Sciatic nerve (tissue), 2 donors: ENCODE measurements at regions not wholly inside any gene's neighbourhood (a gene's known extent, or its start where the extent isn't known, plus 50 kb on each side); places are given as distances from the start of the nearest gene placed in this dataset.

Source experiments
- ATAC-seq: fragments of 200-7000 bp; cut with Tn5 transposase; one replicate; pipeline ENCODE4 v1.9.1; 2020; ENCODE audit warnings: mild to moderate bottlenecking, moderate library complexity
- DNase-seq: peaks from one replicate; pipeline ENCODE4 v3.0.0-alpha.2; 2020; ENCODE audit warnings: low spot score
- intact Hi-C: fragments of 100-400 bp; cut with DNase I; formaldehyde crosslinking; loops from one replicate; pipeline ENCODE4 v1.14.2; 2022
- donor health status: DM: no; HTN: no; CAD: no.
- donor health status: DM: no; HTN: no; CAD: no.

DNA sequence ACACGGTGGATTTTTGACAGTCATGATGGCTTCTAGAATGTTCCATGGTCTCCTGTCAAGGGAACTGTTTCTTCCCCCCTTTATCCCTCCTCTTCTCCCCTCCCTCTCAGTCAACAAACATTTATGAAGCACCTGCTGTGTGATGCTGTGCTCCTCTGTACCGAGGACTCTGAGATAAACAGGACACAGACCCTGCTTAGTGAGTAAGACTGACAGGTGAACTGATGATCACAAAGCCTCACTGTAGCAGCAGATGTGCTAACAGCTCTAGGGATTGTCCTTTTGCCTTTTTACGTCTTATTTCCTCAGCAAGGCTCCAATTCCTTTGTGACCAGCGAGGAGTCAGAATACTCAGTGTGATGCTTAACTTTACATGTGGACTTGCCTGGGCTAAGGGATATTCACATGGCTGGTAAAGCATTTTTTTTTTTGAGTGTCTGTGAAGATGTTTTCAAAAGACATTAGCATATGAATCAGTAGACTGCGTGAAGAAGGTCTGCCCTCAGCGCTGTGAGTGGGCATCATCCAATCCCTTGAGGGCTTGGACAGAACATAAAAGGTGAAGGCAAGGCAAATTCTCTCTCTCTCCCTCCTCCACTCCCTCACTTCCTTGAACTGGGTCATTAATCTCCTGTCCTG lies 170.1 kb downstream of the ADRA2A start:
- DNase-seq: no peak

DNA sequence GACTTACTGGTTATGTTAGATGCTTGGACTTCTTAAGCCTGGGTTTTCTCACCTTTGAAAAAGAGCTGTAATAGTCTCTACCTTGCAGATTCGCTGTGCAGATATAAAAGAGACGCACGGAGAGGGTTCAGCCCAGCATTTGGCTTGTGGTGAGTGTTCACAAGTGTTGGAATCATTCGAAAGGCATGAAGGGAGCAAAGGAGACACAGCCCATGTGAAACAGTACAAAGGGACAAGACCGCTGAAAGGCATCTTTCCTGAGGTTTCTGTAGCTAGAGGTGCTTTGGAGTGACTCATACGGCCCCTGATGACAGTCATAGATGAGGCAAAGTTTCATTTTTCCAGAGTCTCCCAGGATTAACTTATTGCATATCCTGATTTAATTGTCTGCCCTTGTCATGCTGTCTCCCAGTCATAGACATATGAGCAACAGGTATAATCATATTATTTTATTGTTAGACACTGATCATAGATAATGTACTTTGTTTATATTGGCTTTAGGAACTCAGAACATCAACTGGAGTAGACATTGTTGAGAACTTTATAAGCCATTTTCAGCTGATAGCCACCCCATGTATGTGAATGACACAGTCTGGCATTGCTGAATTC lies 171.1 kb downstream of the ADRA2A start:
- DNase-seq (no peak), ATAC-seq (no peak)
- intact Hi-C loops: no loop called here

More for the DNA sequence above, 170.1 kb downstream of the ADRA2A start:
- no peak for ATAC-seq
- intact Hi-C loops: no loop called here

DNA sequence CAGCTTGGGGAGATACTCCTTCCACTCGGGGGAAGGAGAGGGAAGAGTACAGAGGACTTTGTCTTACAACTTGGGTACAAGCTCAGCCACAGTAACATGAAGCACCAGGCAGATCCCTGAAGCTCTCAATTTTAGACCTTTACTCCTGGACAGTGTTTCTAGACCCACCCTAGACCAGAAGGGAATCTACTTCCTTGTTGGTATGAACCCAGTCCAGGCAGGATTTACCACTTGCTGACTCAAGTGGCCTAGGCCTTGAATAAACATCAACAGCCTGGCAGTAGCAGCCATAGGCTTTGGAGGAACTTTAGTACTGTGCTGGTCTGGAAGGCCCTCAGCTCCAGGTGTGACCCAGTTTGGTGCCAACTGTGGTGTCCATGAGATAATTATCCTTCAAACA lies 173.1 kb downstream of the ADRA2A start:
- intact Hi-C loops: no loop called here
- ATAC-seq (no peak), DNase-seq (no peak)

DNA sequence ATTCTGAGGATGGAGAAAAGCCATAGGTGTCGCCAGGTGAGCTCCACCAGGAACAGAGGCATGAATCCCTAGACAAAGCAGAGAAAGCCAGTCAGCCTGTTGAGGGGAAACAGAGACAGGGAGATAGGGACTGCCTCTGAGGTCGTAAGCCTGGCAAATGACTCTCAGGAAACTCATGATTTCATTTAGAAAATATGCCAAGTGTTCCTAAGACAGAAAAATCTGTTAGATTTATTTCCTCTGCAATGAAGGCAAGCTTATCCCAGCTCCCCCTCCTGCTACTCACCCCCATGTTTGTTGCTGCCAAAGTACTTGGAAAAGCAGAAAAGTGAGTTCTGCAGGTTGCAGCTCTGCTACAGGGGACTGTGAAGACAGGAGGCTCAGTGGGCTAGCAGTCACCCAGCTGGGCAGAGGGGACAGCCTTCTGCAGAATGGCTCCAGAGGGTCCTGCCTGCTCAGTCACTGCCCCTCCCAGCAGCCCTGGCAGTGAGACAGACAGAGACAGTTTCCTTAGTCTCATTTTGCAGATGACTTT lies 184.3 kb downstream of the ADRA2A start:
- DNase-seq (no peak), ATAC-seq (no peak)
- intact Hi-C loops: no loop called here

DNA sequence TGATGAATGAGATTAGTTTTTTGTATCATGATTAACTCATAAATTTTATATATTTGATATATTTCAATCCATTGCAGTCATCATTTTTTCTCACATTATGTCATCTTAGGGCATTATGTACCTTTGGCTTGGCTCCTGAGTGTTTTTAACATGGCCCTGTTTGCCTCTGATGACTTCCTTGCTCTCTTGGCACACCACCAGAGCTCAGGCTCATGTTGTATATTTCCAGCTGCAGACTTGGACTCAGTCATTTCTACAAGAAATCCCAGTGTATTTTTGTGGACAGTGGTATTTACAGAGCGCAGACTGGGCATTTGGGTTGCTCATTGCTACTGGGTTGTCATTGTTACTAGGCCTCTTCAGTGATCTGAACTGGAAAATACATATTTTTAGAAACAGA lies 188.5 kb downstream of the ADRA2A start:
- DNase-seq (no peak), ATAC-seq (no peak)
- intact Hi-C loops: no loop called here

DNA sequence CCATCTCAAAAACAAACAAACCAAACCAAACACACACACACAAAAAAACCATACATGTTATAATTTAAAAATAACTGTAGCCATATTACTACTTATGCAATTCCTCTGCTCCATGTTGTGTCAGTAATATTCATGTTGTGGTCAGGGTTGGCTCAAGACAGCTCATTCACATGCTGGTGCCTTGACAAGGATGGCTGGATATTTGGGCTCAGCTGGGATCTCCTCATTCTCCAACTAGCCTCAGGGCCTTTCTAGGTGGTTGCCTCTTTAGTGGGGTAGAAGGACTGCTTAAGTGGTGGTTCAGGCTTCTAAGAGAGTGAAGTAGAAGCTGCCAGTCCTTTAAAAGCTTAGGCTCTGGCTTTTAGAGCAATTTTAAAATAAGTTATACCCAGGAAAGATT lies 189.3 kb downstream of the ADRA2A start:
- intact Hi-C loops: no loop called here
- no peak for ATAC-seq
- DNase-seq: no peak

DNA sequence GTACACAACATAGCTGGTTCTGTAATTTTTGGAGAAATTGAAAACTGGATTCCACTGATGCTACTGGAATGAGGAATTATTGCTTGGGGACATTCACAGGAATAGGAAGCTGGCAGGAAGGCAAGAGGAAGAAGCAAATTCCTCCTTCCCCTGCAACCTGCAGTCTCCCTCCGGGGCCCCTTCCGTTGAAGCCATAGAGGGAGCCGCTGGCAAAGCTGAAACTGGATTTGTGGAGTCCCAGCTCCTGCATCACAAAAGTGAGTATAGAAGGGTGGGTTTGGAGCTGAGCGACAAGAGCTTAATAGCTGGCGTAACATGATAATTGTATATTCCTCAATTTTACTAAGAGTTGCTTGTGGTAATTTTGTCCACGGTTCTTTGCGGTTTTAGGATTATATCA lies 190.8 kb downstream of the ADRA2A start:
- intact Hi-C loops: no loop called here
- ATAC-seq (no peak), DNase-seq (no peak)

DNA sequence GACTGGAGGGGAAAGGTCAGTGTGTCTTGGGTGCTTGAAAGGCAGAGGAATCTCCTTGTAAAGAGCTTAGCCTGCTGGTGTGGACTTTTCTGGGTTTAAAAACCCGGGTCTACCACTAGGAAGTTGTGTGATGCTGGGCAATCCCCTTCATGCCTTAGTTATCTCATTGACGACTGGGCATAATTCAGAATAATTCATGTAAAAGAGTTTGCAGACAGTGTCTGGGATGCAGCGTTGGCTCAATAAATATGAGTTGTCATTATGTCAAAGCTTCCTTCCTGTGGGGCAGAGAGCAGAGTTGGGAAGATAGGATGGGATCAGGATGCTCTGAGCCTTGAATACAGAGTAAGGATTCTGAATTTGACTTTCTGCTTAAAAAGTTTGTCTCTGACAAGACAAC lies 196.4 kb downstream of the ADRA2A start:
- intact Hi-C loops: no loop called here
- ATAC-seq (no peak), DNase-seq (no peak)

DNA sequence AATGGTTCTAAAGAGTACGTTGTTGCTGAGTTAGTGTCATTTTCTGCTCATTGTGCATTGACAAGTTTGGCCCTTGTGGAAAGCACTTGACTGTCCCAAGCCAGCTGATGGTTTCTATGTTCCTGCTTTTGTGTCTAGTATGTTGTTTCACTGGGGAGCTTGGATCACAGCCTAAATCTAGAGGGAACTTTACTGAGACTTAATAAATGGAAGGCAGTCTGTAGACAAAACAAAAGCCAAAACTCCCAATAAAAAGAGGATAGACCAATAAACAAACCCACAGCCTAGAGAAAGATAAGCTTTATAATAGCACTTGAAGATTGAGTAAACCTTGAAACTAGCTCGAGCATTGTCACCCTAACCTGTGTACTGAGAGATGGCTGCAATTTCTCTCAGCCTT lies 196.8 kb downstream of the ADRA2A start:
- ATAC-seq (no peak), DNase-seq (no peak)
- intact Hi-C loops: no loop called here

DNA sequence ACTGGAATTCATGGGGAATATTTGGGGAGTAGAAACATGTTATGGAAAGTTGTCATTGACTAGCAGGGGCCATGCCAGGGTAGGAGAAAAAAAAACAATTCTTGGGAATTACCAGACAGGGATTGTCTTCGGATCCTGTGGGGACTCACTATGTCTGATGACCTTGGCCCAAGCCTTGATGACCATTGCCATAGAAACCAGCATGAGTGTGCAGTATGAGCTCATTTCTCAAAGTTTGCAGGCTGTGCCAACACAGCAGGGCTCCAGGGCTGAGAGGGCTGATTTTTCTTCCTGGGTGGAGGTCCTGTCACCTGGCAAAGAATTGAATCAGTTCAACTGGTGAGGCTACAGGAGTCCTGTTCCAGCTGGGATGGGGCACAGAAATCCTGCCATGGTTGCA lies 198.3 kb downstream of the ADRA2A start:
- intact Hi-C loops: no loop called here
- DNase-seq (no peak), ATAC-seq (no peak)

DNA sequence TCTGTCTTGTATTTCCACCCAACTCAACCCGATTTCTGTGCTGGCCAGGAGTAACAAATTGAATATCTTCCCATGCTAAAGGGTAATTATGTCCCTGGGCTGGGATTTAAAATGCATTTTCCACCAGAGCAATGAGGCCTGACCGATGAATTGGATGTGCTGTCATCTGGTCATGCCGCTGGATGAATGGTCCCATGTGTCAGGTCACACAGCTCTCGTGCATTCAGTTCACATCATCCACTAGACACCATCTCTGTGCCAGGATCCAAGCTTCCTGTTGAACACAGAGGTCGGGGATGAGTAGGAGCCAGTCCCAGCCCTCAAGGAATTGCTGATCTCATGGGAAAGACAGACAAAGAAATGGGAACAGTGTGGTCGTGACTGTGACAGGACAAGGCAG lies 200.8 kb downstream of the ADRA2A start:
- DNase-seq: no peak
- intact Hi-C loops: no loop called here
- ATAC-seq: no peak

DNA sequence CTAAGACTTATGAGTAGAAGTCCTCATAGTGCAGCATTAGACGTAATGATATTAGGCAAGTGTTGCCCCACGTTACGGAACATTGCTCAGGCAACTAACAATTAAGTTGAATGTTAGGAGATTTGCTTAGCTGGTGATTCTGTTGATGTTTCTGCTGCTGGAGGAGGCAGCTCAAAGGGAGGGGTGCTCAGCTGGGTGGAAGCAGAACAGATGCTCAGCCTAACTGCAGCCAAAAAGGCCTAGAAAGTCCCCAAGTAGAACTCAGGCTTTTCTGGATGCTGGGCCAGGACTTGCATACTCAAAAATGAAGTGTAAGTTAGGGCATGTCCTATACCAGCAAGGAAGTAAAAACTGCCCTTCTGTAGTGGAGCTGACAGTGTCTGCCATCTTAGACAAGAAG lies 201.4 kb downstream of the ADRA2A start:
- ATAC-seq: no peak
- no peak for DNase-seq
- intact Hi-C loops: no loop called here

DNA sequence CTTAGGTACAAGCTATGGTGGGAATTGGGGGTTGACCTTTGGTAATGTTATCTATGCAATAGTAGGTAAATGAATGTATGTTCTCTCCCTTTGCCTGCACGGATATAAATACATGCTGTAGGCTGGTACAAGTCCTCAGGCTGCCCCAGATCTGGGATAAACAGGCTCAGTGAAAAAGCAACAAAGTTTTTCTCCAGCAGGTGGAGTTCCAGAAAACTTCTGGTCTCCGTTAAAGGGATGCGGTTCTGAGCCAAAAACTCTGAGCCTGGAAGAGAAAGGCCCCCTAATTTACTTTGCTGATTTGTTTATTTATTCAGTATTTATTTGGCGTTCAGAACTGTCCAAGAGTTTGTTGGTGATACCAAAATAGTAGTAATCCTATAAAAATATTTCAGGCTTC lies 204.7 kb downstream of the ADRA2A start:
- intact Hi-C loops: no loop called here
- DNase-seq (no peak), ATAC-seq (peak; percentile 70)

DNA sequence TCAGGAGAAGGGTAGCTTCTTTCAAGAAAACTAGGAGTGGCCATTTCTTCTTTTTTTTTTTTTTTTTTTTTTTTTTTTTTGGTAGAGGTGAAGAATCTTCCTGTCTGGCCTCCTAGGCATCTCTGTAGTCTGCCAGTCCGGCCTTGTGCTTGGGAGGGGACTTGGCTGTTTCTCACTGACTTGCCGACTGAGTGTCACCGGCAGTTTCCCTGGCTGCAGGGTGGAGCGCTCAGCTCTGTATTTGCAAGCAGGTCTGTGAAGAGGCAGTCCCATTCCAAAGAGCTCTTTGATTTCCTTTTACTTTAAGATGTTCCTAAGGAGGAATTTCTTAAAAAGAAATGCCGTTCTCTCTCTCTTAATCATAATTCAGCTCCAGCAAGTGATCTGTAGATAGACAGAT lies 212.6 kb downstream of the ADRA2A start:
- intact Hi-C loops: no loop called here
- ATAC-seq (no peak), DNase-seq (no peak)

DNA sequence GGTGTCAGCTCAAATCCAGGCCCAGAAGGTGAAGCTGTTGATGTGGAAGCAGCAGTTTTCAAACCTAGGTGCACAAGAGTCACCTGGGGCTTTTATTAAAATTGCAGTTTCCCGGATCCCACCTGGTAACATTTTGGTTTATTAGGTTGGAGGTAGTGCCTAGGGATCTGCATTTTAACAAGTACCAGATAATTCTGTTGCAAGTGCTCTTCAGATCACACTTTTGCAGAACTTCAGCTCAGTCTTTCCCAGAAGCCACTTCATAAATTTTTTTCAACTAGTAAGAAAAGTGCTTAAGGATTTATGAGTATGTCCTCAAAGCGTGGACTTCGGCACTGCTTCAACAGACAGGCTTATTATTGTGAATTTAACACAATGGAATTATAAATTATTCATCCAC lies 213.8 kb downstream of the ADRA2A start:
- intact Hi-C loops: no loop called here
- DNase-seq (no peak), ATAC-seq (no peak)

DNA sequence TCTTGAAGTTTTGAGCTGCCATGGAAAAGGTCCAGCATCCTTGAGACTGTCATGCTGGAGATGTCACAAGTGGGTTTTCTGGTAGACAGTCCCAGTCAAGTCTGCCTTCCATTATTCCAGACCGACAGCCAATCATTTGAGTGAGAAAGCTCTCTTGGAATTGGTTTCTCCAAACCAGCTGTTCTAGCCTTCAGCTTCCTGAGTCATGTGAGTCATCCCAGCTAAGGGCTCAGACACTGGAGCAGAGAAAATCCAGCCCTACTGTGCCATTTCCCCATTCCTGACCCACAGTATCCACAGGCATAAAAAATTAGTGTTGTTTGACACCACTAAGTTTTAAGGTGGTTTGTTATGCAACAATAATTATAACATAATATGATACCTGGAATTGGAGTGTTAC lies 219.0 kb downstream of the ADRA2A start:
- no peak for DNase-seq
- no peak for ATAC-seq
- intact Hi-C loops: no loop called here

DNA sequence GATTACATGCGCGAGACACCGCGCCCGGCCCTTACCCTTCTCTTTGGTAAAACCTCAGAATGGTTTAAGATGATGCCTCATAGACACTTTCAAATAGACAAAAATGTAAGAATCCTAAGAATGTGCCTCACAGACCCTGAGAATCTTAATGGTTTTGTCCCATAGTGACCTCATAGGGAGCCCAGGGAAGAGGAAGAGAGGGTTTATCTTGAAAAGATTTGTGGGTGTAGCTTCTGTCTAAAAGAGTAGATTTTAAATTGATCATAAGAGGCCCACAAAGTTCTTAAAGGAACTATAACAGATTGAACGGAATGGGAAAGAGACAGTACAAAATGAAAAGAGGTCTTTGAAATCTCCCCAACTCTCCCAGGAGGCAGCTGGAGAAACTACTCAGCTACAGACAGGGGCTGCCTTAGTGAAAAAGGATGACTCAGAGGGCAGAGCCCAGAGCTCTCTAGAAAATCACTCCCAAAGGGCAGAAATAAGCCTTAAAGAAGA lies 220.6 kb downstream of the ADRA2A start:
- intact Hi-C loops: no loop called here
- ATAC-seq (peak; percentile 72), DNase-seq (no peak)

DNA sequence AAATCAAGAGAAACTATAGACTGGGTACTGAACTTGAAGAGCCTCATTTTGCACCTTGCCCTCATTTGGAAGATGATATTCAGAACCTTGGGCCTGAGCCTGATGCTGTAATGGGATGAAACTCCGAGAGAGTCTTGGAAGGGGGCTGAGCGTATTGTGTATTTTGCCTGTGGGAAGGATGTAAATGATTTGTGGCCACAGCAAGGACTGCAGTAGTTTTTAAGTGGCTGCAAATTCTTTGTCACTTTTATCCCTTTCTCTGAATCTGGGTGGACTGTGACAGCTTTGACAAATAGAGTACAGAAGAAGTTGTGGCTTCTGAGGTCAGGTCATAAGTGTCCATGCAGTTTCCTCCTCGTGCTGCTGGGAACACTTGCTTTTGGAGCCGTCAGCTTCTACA lies 221.2 kb downstream of the ADRA2A start:
- peak; percentile 24 for ATAC-seq
- intact Hi-C loops: no loop called here
- DNase-seq: no peak

DNA sequence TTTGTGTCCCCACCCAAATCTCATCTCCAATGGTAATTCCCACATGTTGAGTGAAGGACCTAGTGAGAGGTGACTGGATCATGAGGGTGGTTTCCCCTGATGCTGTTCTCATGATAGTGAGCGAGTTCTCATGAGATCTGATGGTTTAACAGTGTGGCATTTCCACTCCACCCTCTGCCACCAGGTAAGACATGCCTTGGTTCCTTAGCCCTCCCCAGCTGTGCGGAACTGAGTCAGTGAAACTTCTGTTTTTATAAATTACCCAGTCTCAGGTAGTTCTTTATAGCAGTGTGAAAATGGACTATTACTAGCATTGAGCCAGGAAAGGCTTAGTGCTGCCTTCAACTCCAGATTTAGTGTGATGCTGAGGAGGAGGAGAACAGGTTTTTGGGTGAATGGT lies 222.2 kb downstream of the ADRA2A start:
- DNase-seq (no peak), ATAC-seq (no peak)
- intact Hi-C loops: no loop called here

DNA sequence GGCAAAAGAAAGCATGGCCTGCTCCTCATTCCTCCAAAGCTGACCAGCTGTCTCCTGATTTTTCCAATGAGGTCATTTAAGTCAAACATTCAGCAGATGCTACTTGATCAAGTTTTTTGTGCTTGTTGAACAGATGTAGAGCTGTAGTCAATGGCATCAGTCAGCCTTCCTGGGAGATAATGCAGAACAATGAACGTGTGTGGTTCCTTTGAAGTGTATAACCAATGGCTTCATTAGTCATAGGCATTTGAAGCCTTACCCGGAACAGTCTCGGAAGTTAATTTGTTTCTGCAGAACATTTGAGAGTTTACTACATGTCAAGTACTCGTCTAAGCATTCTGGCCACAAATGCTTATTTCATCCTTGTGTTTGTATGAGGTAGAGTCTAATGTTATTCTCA lies 227.1 kb downstream of the ADRA2A start:
- intact Hi-C loops: no loop called here

DNA sequence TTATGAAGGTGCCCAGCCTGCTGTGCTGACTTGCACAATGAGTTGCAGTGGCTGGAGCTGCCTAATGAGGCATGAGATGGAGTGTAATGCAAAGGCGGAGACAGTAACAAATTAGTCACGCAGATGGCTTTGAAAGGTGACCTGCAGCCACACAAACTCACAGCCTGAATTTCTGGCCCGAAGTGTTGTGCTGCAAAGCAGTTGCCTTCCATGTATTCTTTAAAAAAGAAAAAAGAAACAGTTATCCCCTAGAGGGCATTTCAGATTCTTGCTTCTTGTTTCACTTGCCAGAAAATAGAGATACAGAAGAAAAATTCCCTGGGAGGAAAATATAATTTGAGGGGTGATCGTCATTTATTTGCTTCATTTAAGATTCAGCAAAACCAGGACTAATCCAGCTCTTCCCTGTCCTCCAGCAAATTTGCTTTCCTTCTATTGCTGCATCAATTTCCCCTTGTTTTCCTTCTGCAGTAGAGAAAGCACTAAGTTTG lies 239.9 kb downstream of the ADRA2A start:
- intact Hi-C loops: no loop called here
- DNase-seq: no peak
- no peak for ATAC-seq

More for the DNA sequence above, 227.1 kb downstream of the ADRA2A start:
- DNase-seq (no peak), ATAC-seq (no peak)
